NT2/D1 (cell line): ENCODE measurements at regions not wholly inside any gene's neighbourhood (a gene's known extent, or its start where the extent isn't known, plus 50 kb on each side); places are given as distances from the start of the nearest gene placed in this dataset.

Experiments
- DNase-seq: peaks from one replicate; pipeline ENCODE4 v3.0.0-alpha.2; 2011; ENCODE audit warnings: low read depth, low spot score
- H3K27me3 ChIP-seq: 2 replicates; pipeline ENCODE4 v1.6.0; 2011; ENCODE audit warnings: mild to moderate bottlenecking; ENCODE audit not compliant: insufficient read length, insufficient read depth
- H3K36me3 ChIP-seq: 2 replicates; pipeline ENCODE4 v1.6.1; 2011; ENCODE audit warnings: mild to moderate bottlenecking, low read length, mixed read lengths; ENCODE audit not compliant: insufficient read depth, insufficient read length
- H3K4me1 ChIP-seq: 2 replicates; pipeline ENCODE4 v1.5.1; 2011; ENCODE audit not compliant: insufficient read depth, insufficient read length
- H3K4me3 ChIP-seq: 2 replicates; pipeline ENCODE4 v1.5.1; 2011; ENCODE audit warnings: low read depth; ENCODE audit not compliant: insufficient read length
- H3K9ac ChIP-seq: 2 replicates; pipeline ENCODE4 v1.6.0; 2011; ENCODE audit warnings: low read depth; ENCODE audit not compliant: insufficient read length
- H3K9me3 ChIP-seq: 2 replicates; pipeline ENCODE4 v1.5.1; 2011; ENCODE audit warnings: mild to moderate bottlenecking, low read length; ENCODE audit not compliant: insufficient read depth
- SUZ12 ChIP-seq: IDR thresholded peaks from 2 replicates; pipeline ENCODE4 v1.6.1; 2011; ENCODE audit not compliant: insufficient read length, insufficient read depth; ENCODE audit errors: extremely low read depth
- YY1 ChIP-seq: IDR thresholded peaks from 2 replicates; pipeline ENCODE4 v1.6.1; 2011; ENCODE audit not compliant: insufficient read length, insufficient read depth
- ZNF274 ChIP-seq: IDR thresholded peaks from 2 replicates; pipeline ENCODE4 v1.6.1; 2011; ENCODE audit warnings: mild to moderate bottlenecking, low read depth, low read length

DNA sequence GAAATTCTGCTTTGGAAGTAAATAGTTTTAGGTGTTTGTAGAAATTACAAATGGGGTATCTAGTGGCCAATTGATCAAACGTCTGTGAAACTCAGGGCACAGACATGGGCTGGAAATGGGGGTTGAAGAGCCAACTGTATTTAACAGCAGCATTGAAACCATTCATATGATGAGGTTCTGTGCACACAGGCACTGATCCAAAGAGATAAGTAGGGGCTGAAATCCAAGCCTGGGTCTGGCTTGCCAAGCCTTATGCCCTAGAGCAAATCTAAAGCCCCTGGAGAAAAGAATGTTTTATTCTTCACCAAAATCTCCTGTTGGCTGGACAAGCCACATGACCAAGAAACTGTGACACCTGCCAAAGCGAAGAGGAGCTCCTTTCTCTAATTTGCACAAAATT is 67.6 kb upstream of the ST6GALNAC5 start:
- Histone ChIP-seq H3K4me3 (no peak overlapping the region), H3K27me3 (no peaks in the 10 kb centered on the region), H3K4me1 (no peaks in the 10 kb centered on the region), H3K36me3 (no peaks in the 10 kb centered on the region), H3K9me3 (no peaks in the 10 kb centered on the region), H3K9ac (no peak overlapping the region)
- no peak for TF ChIP-seq SUZ12
- no peak for TF ChIP-seq YY1
- TF ChIP-seq ZNF274, result no peak
- no peak for DNase-seq

DNA sequence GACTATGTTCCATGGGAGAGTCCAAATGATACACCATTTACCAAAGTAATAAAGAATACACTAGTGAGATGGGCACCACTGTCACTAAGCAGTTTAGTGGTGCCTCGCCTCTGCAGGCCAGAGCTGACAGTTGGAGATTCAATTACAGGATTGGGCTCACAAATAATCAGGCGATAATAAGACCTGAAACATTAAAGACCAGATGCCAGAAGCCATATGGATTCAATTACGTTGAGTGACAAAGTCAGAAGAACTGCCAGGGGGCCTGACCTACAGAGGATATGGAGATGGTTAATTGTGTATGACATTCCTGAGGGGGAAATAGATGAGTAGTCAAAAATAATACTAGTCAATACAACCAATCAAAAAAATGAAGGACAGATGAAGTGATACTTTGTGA is 65.2 kb upstream of the ST6GALNAC5 start:
- no peak for TF ChIP-seq YY1
- no peak for TF ChIP-seq ZNF274
- TF ChIP-seq SUZ12, result no peak
- Histone ChIP-seq H3K27me3 (no peaks in the 10 kb centered on the region), H3K4me1 (no peaks in the 10 kb centered on the region), H3K4me3 (no peak overlapping the region), H3K9ac (no peak overlapping the region), H3K36me3 (no peaks in the 10 kb centered on the region), H3K9me3 (no peaks in the 10 kb centered on the region)
- DNase-seq, result no peak

DNA sequence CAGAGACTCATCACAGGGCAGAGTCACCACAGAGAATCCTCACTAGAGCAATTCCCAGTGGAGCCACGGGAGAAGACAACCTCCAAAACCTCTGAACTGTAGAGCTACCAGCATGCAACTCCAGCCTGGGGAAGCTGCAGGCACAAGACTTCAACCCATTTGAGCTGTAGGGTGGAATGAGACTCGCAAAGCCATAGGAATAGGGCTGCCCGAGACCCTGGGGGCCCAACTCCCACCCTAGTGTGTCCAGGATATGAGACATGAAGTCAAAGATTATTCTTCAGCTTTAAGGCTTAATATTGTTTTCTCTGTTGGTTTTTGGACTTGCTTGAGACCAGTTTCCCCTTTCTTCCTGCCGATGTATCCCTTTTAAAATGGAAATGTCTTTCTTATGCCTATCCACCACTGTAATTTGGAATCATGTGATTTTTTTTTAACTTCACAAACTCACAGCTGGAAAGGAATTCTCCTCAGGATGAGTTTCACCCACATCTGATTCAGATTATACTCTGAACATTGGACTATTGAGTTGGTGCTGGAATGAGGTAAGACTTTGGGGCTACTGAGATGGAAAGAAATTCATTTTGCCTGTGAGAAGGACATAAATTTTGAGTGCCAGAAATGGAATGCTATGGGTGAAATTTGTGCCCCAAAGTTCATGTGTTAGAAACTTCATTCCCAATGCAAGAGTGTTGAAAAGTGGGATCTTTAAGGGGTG is 59.6 kb upstream of the ST6GALNAC5 start:
- no peak for DNase-seq
- Histone ChIP-seq H3K9ac (no peak overlapping the region), H3K36me3 (no peaks in the 10 kb centered on the region), H3K27me3 (no peaks in the 10 kb centered on the region), H3K4me3 (no peak overlapping the region), H3K9me3 (no peaks in the 10 kb centered on the region), H3K4me1 (no peaks in the 10 kb centered on the region)
- TF ChIP-seq SUZ12 (no peak), ZNF274 (no peak), YY1 (no peak)
